DND-41 (cell line): ENCODE measurements at regions not wholly inside any gene's neighbourhood (a gene's known extent, or its start where the extent isn't known, plus 50 kb on each side); places are given as distances from the start of the nearest gene placed in this dataset.

Source experiments
- ATAC-seq: fragments of 200-7000 bp; cut with Tn5 transposase; 3 replicates; pipeline ENCODE4 v1.9.1; 2021; ENCODE audit warnings: low read depth; ENCODE audit not compliant: insufficient read depth
- DNase-seq: peaks from one replicate; pipeline ENCODE4 v3.0.0-alpha.2; 2020
- H2AFZ ChIP-seq: 2 replicates; pipeline ENCODE4 v1.6.0; 2012; ENCODE audit warnings: low read depth, low read length
- H3K27ac ChIP-seq: 2 replicates; pipeline ENCODE4 v1.5.1; 2012; ENCODE audit warnings: low read length, inconsistent platforms
- H3K27me3 ChIP-seq: fragments of 200-600 bp; sonication (generic); 2 replicates; pipeline ENCODE4 v1.6.0; 2012; ENCODE audit warnings: low read length, mild to moderate bottlenecking, inconsistent platforms; ENCODE audit not compliant: insufficient read depth, poor library complexity
- H3K36me3 ChIP-seq: 2 replicates; pipeline ENCODE4 v1.5.1; 2012; ENCODE audit warnings: low read length, inconsistent platforms; ENCODE audit not compliant: insufficient read depth
- H3K4me1 ChIP-seq: 2 replicates; pipeline ENCODE4 v1.5.1; 2012; ENCODE audit warnings: mild to moderate bottlenecking, low read length; ENCODE audit not compliant: insufficient read depth
- H3K4me2 ChIP-seq: 2 replicates; pipeline ENCODE4 v1.6.0; 2012; ENCODE audit warnings: mild to moderate bottlenecking, moderate library complexity, low read length, inconsistent platforms; ENCODE audit not compliant: insufficient read depth
- H3K4me3 ChIP-seq, 2 experiments: fragments of 200-600 bp in 1 of 2; shearing (Covaris generic) in 1 of 2; 2 replicates each; pipeline ENCODE4 v1.5.1; 2012 to 2016; ENCODE audit warnings: inconsistent platforms in 2 of 2, low read length in 2 of 2, mild to moderate bottlenecking in 2 of 2, low read depth in 1 of 2, moderate library complexity in 1 of 2
- H3K79me2 ChIP-seq: 2 replicates; pipeline ENCODE4 v1.6.0; 2012; ENCODE audit warnings: low read length, inconsistent platforms; ENCODE audit not compliant: insufficient read depth
- H3K9ac ChIP-seq: 2 replicates; pipeline ENCODE4 v1.6.0; 2012; ENCODE audit warnings: low read depth, mild to moderate bottlenecking, inconsistent platforms, low read length, moderate library complexity
- H3K9me3 ChIP-seq: 2 replicates; pipeline ENCODE4 v1.5.1; 2012; ENCODE audit warnings: low read length, moderate library complexity, mild to moderate bottlenecking, inconsistent platforms; ENCODE audit not compliant: insufficient read depth, severe bottlenecking
- H4K20me1 ChIP-seq: 2 replicates; pipeline ENCODE4 v1.6.0; 2012; ENCODE audit warnings: low read length; ENCODE audit not compliant: insufficient read depth
- EZH2 ChIP-seq: IDR thresholded peaks from 3 replicates; pipeline ENCODE4 v1.6.1; 2012; ENCODE audit warnings: borderline replicate concordance, low read depth, mild to moderate bottlenecking, moderate library complexity, low read length, inconsistent platforms; ENCODE audit not compliant: severe bottlenecking
- TF ChIP-seq, protein P1 (sequence below): IDR thresholded peaks from 2 replicates; pipeline ENCODE4 v1.5.1; 2012; ENCODE audit warnings: borderline replicate concordance, low read length, moderate library complexity, mild to moderate bottlenecking; ENCODE audit not compliant: poor library complexity, severe bottlenecking; ENCODE audit errors: extremely low read depth

DNA sequence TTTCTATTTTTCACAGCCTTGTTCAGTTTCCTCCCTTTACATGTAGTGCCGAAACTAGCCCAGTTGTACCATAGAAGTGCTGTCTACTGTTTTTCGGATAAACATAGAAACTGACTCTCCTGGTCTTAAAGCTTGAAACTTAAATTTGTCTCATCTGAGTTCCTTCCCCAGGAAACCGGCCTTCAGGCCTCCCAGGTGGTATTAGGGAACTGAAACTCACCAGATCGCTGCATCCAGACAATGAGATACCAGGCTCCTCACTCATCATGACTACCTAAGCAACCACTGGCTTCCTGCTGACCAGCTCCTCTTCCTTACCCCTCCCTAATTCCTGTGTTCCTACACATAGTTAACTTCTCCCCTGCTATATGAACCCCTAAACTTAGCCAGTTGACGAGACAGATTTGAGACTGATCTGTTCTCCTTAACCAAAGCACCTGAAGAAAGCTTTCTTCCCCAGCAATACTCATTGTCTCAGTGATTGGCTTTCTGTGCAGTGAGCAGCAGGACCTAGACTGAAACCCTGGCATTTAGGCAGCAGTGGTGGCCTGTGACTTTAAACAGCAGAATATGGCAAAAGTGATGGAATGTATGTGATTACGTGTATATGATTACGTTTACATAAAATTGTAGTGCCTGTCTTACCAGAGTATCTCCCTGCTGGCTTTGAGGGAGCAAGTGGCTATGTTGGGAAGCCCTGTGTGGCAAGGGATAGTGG is 959.1 kb upstream of the LCORL start:
- no peak overlapping the region for H3K4me2 ChIP-seq
- DNase-seq: no peak

DNA sequence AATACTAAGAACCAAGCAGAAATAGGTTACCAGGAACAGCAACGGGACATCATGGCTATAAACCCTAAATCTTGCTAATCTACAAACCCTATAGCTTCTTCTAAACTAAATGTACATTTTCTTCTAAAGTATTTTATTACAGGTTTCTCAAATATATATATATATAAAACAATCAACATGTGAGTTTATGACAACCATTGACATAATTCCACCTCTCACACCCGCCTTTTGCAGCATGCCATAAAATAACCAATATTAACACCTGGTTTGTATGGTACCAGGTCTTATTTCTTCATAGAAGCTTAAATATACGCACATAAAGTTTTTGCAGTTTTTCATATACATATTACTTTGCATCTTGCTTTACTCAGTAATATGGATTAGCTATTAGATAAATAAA is 955.3 kb upstream of the LCORL start:
- Histone ChIP-seq H3K79me2 (no peaks in the 10 kb centered on the region), H3K27me3 (no peaks in the 10 kb centered on the region), H2AFZ (no peak overlapping the region), H3K4me1 (no peaks in the 10 kb centered on the region), H3K27ac (no peak overlapping the region), H4K20me1 (no peaks in the 10 kb centered on the region), H3K36me3 (no peaks in the 10 kb centered on the region), H3K9me3 (no peaks in the 10 kb centered on the region), H3K9ac (no peak overlapping the region), H3K4me2 (no peak overlapping the region), H3K4me3 (no peak overlapping the region)
- ATAC-seq: no peak
- DNase-seq: no peak
- no peak for TF ChIP-seq EZH2
- TF ChIP-seq, protein P1, sequence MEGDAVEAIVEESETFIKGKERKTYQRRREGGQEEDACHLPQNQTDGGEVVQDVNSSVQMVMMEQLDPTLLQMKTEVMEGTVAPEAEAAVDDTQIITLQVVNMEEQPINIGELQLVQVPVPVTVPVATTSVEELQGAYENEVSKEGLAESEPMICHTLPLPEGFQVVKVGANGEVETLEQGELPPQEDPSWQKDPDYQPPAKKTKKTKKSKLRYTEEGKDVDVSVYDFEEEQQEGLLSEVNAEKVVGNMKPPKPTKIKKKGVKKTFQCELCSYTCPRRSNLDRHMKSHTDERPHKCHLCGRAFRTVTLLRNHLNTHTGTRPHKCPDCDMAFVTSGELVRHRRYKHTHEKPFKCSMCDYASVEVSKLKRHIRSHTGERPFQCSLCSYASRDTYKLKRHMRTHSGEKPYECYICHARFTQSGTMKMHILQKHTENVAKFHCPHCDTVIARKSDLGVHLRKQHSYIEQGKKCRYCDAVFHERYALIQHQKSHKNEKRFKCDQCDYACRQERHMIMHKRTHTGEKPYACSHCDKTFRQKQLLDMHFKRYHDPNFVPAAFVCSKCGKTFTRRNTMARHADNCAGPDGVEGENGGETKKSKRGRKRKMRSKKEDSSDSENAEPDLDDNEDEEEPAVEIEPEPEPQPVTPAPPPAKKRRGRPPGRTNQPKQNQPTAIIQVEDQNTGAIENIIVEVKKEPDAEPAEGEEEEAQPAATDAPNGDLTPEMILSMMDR: no peak

More for the DNA sequence above, 959.1 kb upstream of the LCORL start:
- no peaks in the 10 kb centered on the region for H3K9me3 ChIP-seq
- no peak overlapping the region for H3K9ac ChIP-seq
- H3K79me2 ChIP-seq: no peaks in the 10 kb centered on the region
- no peak overlapping the region for H2AFZ ChIP-seq
- H3K27ac ChIP-seq: no peak overlapping the region
- no peaks in the 10 kb centered on the region for H3K27me3 ChIP-seq
- H3K36me3 ChIP-seq: no peaks in the 10 kb centered on the region
- H4K20me1 ChIP-seq: no peaks in the 10 kb centered on the region
- H3K4me1 ChIP-seq: no peaks in the 10 kb centered on the region
- no peak for ATAC-seq
- no peak for TF ChIP-seq EZH2
- TF ChIP-seq, protein P1: no peak
- H3K4me3 ChIP-seq: no peak overlapping the region

DNA sequence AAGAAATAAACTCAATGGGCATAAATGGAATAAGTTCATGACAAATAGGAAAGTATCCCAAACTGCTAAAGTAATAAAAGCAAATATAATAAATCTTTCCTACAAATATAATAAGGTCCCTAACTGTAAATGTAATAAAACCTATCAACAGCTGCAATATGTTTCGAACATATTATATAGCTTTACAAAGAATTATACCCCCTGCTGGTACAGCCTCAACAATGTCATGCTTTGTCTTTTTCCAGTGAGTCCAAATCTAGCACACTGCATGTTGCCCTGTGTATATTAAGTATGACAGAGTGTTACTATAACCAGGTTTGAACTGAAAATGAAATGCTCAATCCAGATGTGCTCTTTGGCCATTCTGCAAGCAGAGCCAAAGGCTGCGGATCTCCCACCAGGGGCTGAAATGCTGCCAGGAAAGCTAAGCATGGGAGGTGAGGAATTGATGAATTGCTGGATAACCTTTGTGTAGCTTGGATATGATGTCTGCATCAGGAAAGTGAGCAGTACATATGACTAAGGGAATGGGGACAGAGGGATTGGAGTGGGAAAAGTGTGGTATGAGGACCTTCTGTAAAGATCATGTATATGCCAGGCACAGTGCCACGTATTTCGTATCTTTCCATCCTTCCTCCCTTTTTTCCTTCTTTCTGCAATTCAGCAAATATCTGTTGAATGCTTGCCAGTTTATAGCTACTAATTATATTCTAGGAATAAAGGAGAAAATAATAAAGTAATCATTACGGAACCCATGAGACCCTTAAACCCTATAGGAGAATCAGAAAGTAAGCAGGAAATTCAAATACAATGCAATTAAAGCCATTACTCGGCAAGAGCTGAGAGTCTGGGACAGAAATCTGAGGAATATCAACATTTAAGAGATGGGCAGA is 954.6 kb upstream of the LCORL start:
- Histone ChIP-seq H3K4me3 (no peak overlapping the region), H3K36me3 (no peaks in the 10 kb centered on the region), H2AFZ (no peak overlapping the region), H3K4me1 (no peaks in the 10 kb centered on the region), H3K4me2 (no peak overlapping the region), H4K20me1 (no peaks in the 10 kb centered on the region), H3K9me3 (no peaks in the 10 kb centered on the region), H3K9ac (no peak overlapping the region), H3K27ac (no peak overlapping the region), H3K27me3 (no peaks in the 10 kb centered on the region), H3K79me2 (no peaks in the 10 kb centered on the region)
- TF ChIP-seq EZH2: no peak
- TF ChIP-seq, protein P1: no peak
- ATAC-seq (no peak), DNase-seq (no peak)
